ENCODE measurements at regions not wholly inside any gene's neighbourhood (a gene's known extent, or its start where the extent isn't known, plus 50 kb on each side); places are given as distances from the start of the nearest gene placed in this dataset.

DNA sequence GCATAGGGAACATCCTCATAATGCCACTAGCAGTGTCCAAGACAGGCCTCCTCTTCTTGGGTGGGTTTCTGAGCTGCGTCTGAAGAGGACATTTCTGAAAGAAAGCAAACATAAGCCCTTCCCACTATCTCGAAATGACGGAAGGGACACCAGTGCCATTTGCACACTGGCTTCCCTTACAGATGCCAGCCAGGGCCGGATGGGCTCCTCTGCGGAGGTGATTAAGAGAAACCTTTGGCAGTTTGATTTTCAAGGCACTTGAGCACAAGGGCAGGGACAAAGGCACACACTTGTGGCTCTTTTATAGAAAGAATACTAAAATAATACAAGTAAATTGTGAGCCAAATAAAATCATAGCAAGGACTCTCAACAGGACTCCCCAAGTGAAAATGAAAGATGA, 106.6 kb upstream of the CELF2 start:
- TF ChIP-seq, protein P1, sequence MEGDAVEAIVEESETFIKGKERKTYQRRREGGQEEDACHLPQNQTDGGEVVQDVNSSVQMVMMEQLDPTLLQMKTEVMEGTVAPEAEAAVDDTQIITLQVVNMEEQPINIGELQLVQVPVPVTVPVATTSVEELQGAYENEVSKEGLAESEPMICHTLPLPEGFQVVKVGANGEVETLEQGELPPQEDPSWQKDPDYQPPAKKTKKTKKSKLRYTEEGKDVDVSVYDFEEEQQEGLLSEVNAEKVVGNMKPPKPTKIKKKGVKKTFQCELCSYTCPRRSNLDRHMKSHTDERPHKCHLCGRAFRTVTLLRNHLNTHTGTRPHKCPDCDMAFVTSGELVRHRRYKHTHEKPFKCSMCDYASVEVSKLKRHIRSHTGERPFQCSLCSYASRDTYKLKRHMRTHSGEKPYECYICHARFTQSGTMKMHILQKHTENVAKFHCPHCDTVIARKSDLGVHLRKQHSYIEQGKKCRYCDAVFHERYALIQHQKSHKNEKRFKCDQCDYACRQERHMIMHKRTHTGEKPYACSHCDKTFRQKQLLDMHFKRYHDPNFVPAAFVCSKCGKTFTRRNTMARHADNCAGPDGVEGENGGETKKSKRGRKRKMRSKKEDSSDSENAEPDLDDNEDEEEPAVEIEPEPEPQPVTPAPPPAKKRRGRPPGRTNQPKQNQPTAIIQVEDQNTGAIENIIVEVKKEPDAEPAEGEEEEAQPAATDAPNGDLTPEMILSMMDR (IDR thresholded peaks at IDR 0.05; ENCODE audit: insufficient read depth, low read length, poor library complexity, severe bottlenecking), result no peak
- no peak for TF ChIP-seq EZH2phosphoT487 (conservative IDR thresholded peaks at IDR 0.05; ENCODE audit: low read length)
